SK-N-SH (cell line): ENCODE measurements at regions not wholly inside any gene's neighbourhood (a gene's known extent, or its start where the extent isn't known, plus 50 kb on each side); places are given as distances from the start of the nearest gene placed in this dataset.

Experiments
- CTCF ChIA-PET: fragments of 300-600, 350-600 bp; formaldehyde crosslinking; extraction: SDS; loops from one replicate; lab custom pipeline; 2021; lab: Yijun Ruan, JAX
- POLR2A ChIA-PET: fragments of 350-600 bp; sonication (Branson Sonifier 250); formaldehyde crosslinking; extraction: SDS; loops from one replicate; lab custom pipeline; 2020; ENCODE audit warnings: antibody characterized with exemption, inconsistent platforms; lab: Yijun Ruan, JAX
- DNase-seq: peaks from one replicate; pipeline ENCODE4 v3.0.0; 2012
- H2AFZ ChIP-seq: fragments of 200-600 bp; sonication (generic); 2 replicates; pipeline ENCODE4 v1.8.1; 2016; ENCODE audit warnings: antibody characterized with exemption, mild to moderate bottlenecking, low read depth
- H3F3A ChIP-seq: fragments of 200-600 bp; sonication (generic); replicated peaks from 2 replicates; pipeline ENCODE3; 2016; ENCODE audit warnings: antibody characterized with exemption, mild to moderate bottlenecking; ENCODE audit not compliant: insufficient read depth
- H3K27ac ChIP-seq, 2 experiments: fragments of 200-500 bp in 1 of 2; fragments of 200-600 bp in 1 of 2; sonication (Bioruptor generic) in 1 of 2; sonication (generic), shearing (Covaris generic) in 1 of 2; 2 replicates each; pipeline versions ENCODE4 v1.5.1 to v1.6.1; 2014 to 2016; ENCODE audit warnings: low read depth in 2 of 2, inconsistent platforms in 1 of 2, low read length in 1 of 2, mild to moderate bottlenecking in 1 of 2, mixed read lengths in 1 of 2
- H3K27me3 ChIP-seq: fragments of 200-600 bp; sonication (generic), shearing (Covaris generic); 2 replicates; pipeline ENCODE4 v1.6.1; 2016; ENCODE audit warnings: mixed run types; ENCODE audit not compliant: insufficient read depth
- H3K36me3 ChIP-seq, 2 experiments: fragments of 200-500 bp in 1 of 2; fragments of 200-600 bp in 1 of 2; sonication (Bioruptor generic) in 1 of 2; sonication (generic) in 1 of 2; replicated peaks in 1 of 2; 2 replicates each; pipeline versions ENCODE3 to v1.5.1; 2014 to 2016; ENCODE audit warnings: low read length in 1 of 2, mild to moderate bottlenecking in 1 of 2; ENCODE audit not compliant: insufficient read depth in 2 of 2, control insufficient read depth in 1 of 2
- H3K4me1 ChIP-seq, 2 experiments: fragments of 200-500 bp in 1 of 2; fragments of 200-600 bp in 1 of 2; sonication (Bioruptor generic) in 1 of 2; sonication (generic), shearing (Covaris generic) in 1 of 2; 2 replicates each; pipeline versions ENCODE4 v1.5.1 to v1.6.1; 2014 to 2016; ENCODE audit warnings: low read depth in 1 of 2, low read length in 1 of 2, mixed run types in 1 of 2; ENCODE audit not compliant: insufficient read depth in 2 of 2, control insufficient read depth in 1 of 2
- H3K4me2 ChIP-seq: fragments of 200-600 bp; sonication (generic), shearing (Covaris generic); 2 replicates; pipeline ENCODE4 v1.6.1; 2017; ENCODE audit warnings: mixed run types
- H3K4me3 ChIP-seq, 2 experiments: fragments of 200-500 bp in 1 of 2; fragments of 200-600 bp in 1 of 2; sonication (Bioruptor generic) in 1 of 2; sonication (generic), shearing (Covaris generic) in 1 of 2; 2 replicates each; pipeline versions ENCODE4 v1.5.1 to v1.8.1; 2014 to 2016; ENCODE audit warnings: low read depth in 2 of 2, inconsistent platforms in 1 of 2, low read length in 1 of 2, mild to moderate bottlenecking in 1 of 2, mixed read lengths in 1 of 2, moderate library complexity in 1 of 2
- H3K79me2 ChIP-seq: fragments of 200-600 bp; sonication (generic); 2 replicates; pipeline ENCODE4 v1.8.1; 2017; ENCODE audit warnings: mild to moderate bottlenecking; ENCODE audit not compliant: insufficient read depth
- H3K9ac ChIP-seq: fragments of 200-600 bp; sonication (generic); 2 replicates; pipeline ENCODE4 v1.6.1; 2017; ENCODE audit warnings: mixed run types
- H3K9me2 ChIP-seq: fragments of 200-600 bp; sonication (generic); 2 replicates; pipeline ENCODE4 v1.6.1; 2017; ENCODE audit warnings: mixed run types
- H3K9me3 ChIP-seq: fragments of 200-600 bp; sonication (generic); 2 replicates; pipeline ENCODE4 v1.6.1; 2017; ENCODE audit warnings: mixed run types, mild to moderate bottlenecking, moderate library complexity
- H4K20me1 ChIP-seq: fragments of 200-600 bp; sonication (generic); 2 replicates; pipeline ENCODE4 v1.6.1; 2017; ENCODE audit warnings: mild to moderate bottlenecking, mixed run types; ENCODE audit not compliant: insufficient read depth
- FOSL2 ChIP-seq: IDR thresholded peaks from 2 replicates; pipeline ENCODE4 v1.4.0; 2012; ENCODE audit warnings: low read depth, mild to moderate bottlenecking, moderate library complexity, borderline replicate concordance
- FOXM1 ChIP-seq: IDR thresholded peaks from 2 replicates; pipeline ENCODE4 v1.4.0; 2012; ENCODE audit warnings: low read depth, mild to moderate bottlenecking
- GATA2 ChIP-seq: sonication (generic); formaldehyde crosslinking; IDR thresholded peaks from 2 replicates; pipeline ENCODE4 v1.5.0; 2020; ENCODE audit warnings: mild to moderate bottlenecking, missing genetic modification reagents
- MEF2A ChIP-seq: IDR thresholded peaks from 2 replicates; pipeline ENCODE4 v1.4.0; 2012; ENCODE audit warnings: low read depth, borderline replicate concordance
- MXI1 ChIP-seq: IDR thresholded peaks from 2 replicates; pipeline ENCODE4 v1.6.1; 2012; ENCODE audit warnings: mild to moderate bottlenecking, low read depth, low read length, improper control_type of control experiment
- NFIC ChIP-seq: IDR thresholded peaks from 2 replicates; pipeline ENCODE4 v1.4.0; 2012; ENCODE audit warnings: borderline replicate concordance
- PBX3 ChIP-seq: IDR thresholded peaks from 2 replicates; pipeline ENCODE4; 2012
- POLR2AphosphoS5 ChIP-seq: IDR thresholded peaks from 2 replicates; pipeline ENCODE4 v1.6.1; 2012; ENCODE audit warnings: low read depth, low read length
- RCOR1 ChIP-seq: fragments of 150-350 bp; IDR thresholded peaks from 2 replicates; pipeline ENCODE4 v1.6.1; 2017; ENCODE audit warnings: antibody characterized with exemption, low read length
- RFX5 ChIP-seq: IDR thresholded peaks from 2 replicates; pipeline ENCODE4 v1.6.1; 2012; ENCODE audit warnings: mild to moderate bottlenecking, improper control_type of control experiment, low read length
- RXRA ChIP-seq: IDR thresholded peaks from 2 replicates; pipeline ENCODE4 v1.4.0; 2012; ENCODE audit warnings: low read depth, mild to moderate bottlenecking, borderline replicate concordance
- SIN3A ChIP-seq: IDR thresholded peaks from 2 replicates; pipeline ENCODE4 v1.6.1; 2012; ENCODE audit warnings: low read depth, mild to moderate bottlenecking, low read length, moderate library complexity, borderline replicate concordance
- SMC3 ChIP-seq: IDR thresholded peaks from 2 replicates; pipeline ENCODE4 v1.6.1; 2012; ENCODE audit warnings: low read depth, low read length, improper control_type of control experiment
- TCF12 ChIP-seq: IDR thresholded peaks from 2 replicates; pipeline ENCODE4 v1.4.0; 2012
- TEAD4 ChIP-seq: IDR thresholded peaks from 2 replicates; pipeline ENCODE4 v1.4.0; 2012; ENCODE audit warnings: mild to moderate bottlenecking, borderline replicate concordance; ENCODE audit not compliant: insufficient read depth
- USF2 ChIP-seq: fragments of 150-350 bp; IDR thresholded peaks from 2 replicates; pipeline ENCODE4 v1.6.1; 2017; ENCODE audit warnings: antibody characterized with exemption, low read length, low read depth, borderline replicate concordance
- WGBS: methylation state at CpG from one replicate; pipeline ENCODE4 v1.1.6; 2017; ENCODE audit warnings: low lambda C conversion rate; 5-methylcytosine and 5-hydroxymethylcytosine counted together

GRCh38 chr22:27204817-27205216 lies 547.4 kb downstream of the MIAT start:
- no peaks in the 10 kb centered on the region for H3F3A ChIP-seq
- H3K9ac ChIP-seq: no peak overlapping the region
- ChIA-PET CTCF (no interaction called here), POLR2A (no interaction called here)
- no peak for DNase-seq
- no peaks in the 10 kb centered on the region for H3K9me3 ChIP-seq
- no peaks in the 10 kb centered on the region for H4K20me1 ChIP-seq
- H3K4me3 ChIP-seq: no peak overlapping the region
- H2AFZ ChIP-seq: no peak overlapping the region
- H3K4me1 ChIP-seq: peaks cover 0 to 10% of the 10 kb centered on the region in 2 experiments; a peak in 3 of 4 replicates
- no peaks in the 10 kb centered on the region for H3K79me2 ChIP-seq
- H3K36me3 ChIP-seq: no peaks in the 10 kb centered on the region
- WGBS: 47% methylated on average over 4 of the region's 4 CpGs
- H3K27ac ChIP-seq: no peak overlapping the region
- H3K9me2 ChIP-seq: no peaks in the 10 kb centered on the region
- no peaks in the 10 kb centered on the region for H3K27me3 ChIP-seq
- H3K4me2 ChIP-seq: no peak overlapping the region
- no peak for TF ChIP-seq RXRA

- Histone ChIP-seq H3K9ac (no peak overlapping the region), H3K27ac (no peak overlapping the region), H2AFZ (no peak overlapping the region), H3K4me1 (peaks cover 4 to 10% of the 10 kb centered on the region in 2 experiments; a peak in 3 of 4 replicates), H3K9me2 (no peaks in the 10 kb centered on the region), H3K4me2 (no peak overlapping the region), H3K4me3 (no peak overlapping the region), H3F3A (no peaks in the 10 kb centered on the region), H3K9me3 (no peaks in the 10 kb centered on the region), H4K20me1 (no peaks in the 10 kb centered on the region), H3K36me3 (no peaks in the 10 kb centered on the region), H3K27me3 (no peaks in the 10 kb centered on the region), H3K79me2 (no peaks in the 10 kb centered on the region)
- no peak for DNase-seq
- POLR2A ChIA-PET: no interaction called here
- CTCF ChIA-PET: no interaction called here
- TF ChIP-seq SIN3A (no peak), RFX5 (no peak), TEAD4 (no peak), POLR2AphosphoS5 (no peak), PBX3 (no peak), SMC3 (no peak), RCOR1 (no peak)
- WGBS: 69% methylated on average over 9 of the region's 9 CpGs
Measured at GRCh38 chr22:27205492-27206373, 548.3 kb downstream of the MIAT start.

GRCh38 chr22:27206374-27207133 lies 549.2 kb downstream of the MIAT start:
- 69% methylated on average over 4 of the region's 4 CpGs for WGBS
- ChIA-PET POLR2A (no interaction called here), CTCF (interaction anchor here (0.9 kb wide), 1 partner anchor 11 kb away, joined by 3 read pairs; no protein-coding TSS in a partner anchor)
- Histone ChIP-seq H3K4me3 (no peak overlapping the region), H3K9me3 (no peaks in the 10 kb centered on the region), H3K4me1 (peaks cover 4 to 10% of the 10 kb centered on the region in 2 experiments; a peak in 3 of 4 replicates), H3K9me2 (no peaks in the 10 kb centered on the region), H2AFZ (no peak overlapping the region), H3K9ac (no peak overlapping the region), H3K27ac (no peak overlapping the region), H4K20me1 (no peaks in the 10 kb centered on the region), H3K27me3 (no peaks in the 10 kb centered on the region), H3K79me2 (no peaks in the 10 kb centered on the region), H3K4me2 (no peak overlapping the region), H3K36me3 (no peaks in the 10 kb centered on the region), H3F3A (no peaks in the 10 kb centered on the region)
- DNase-seq: no peak
- TF ChIP-seq MXI1 (no peak), FOXM1 (no peak), TCF12 (no peak), GATA2 (CRISPR knock-in tag) (no peak), USF2 (no peak), FOSL2 (no peak), NFIC (no peak), MEF2A (no peak)
